Right cardiac atrium (tissue), 5 donors: ENCODE measurements at regions not wholly inside any gene's neighbourhood (a gene's known extent, or its start where the extent isn't known, plus 50 kb on each side); places are given as distances from the start of the nearest gene placed in this dataset.

Experiments used
- ATAC-seq, 2 donors: fragments of 200-7000 bp; cut with Tn5 transposase; one replicate each; pipeline versions ENCODE4 v1.8.0 to v1.9.1; 2020; ENCODE audit warnings: moderate library complexity in 2 of 2, mild to moderate bottlenecking in 1 of 2
- DNase-seq, 3 donors: peaks; one replicate each; pipeline ENCODE4 v3.0.0-alpha.2; 2020
- H3K27ac ChIP-seq: one replicate; pipeline ENCODE4 v1.5.1; 2013; ENCODE audit warnings: mild to moderate bottlenecking, low read length, control low read depth, moderate library complexity
- H3K27me3 ChIP-seq: one replicate; pipeline ENCODE4 v1.6.1; 2013; ENCODE audit not compliant: control insufficient read depth, insufficient read depth
- H3K4me1 ChIP-seq: one replicate; pipeline ENCODE4 v1.6.1; 2013; ENCODE audit warnings: low read length; ENCODE audit not compliant: control insufficient read depth, insufficient read depth
- H3K4me3 ChIP-seq: one replicate; pipeline ENCODE4 v1.5.1; 2013; ENCODE audit warnings: low read length, control low read depth
- H3K9me3 ChIP-seq: one replicate; pipeline ENCODE4 v1.6.1; 2013; ENCODE audit warnings: low read length; ENCODE audit not compliant: control insufficient read depth
- WGBS: extraction: QIAGEN DNeasy Blood & Tissue Kit; methylation state at CpG from one replicate; pipeline ENCODE4 v1.1.7; 2013; 5-methylcytosine and 5-hydroxymethylcytosine counted together
- intact Hi-C, 4 donors: fragments of 100-400 bp; cut with DNase I; formaldehyde crosslinking; loops; one replicate each; pipeline versions ENCODE4 v1.11.0 to v1.14.0; 2022 to 2023
- donor health status: healthy with polysubstance abuse.
- donor health status: DM: no; HTN: yes; CAD: no.
- donor health status: DM: no; HTN: no; CAD: no.
- donor health status: DM: no; HTN: yes; CAD: no; lungs with severe emphysema.
- donor health status: DM: yes; HTN: yes; CAD: no.

GRCh38 chr12:28967426-28967825 is 181.7 kb upstream of the FAR2 start:
- 92% methylated on average over 8 of the region's 8 CpGs for WGBS
- no peak for ATAC-seq
- H3K27ac ChIP-seq = no peak overlapping the region

DNA sequence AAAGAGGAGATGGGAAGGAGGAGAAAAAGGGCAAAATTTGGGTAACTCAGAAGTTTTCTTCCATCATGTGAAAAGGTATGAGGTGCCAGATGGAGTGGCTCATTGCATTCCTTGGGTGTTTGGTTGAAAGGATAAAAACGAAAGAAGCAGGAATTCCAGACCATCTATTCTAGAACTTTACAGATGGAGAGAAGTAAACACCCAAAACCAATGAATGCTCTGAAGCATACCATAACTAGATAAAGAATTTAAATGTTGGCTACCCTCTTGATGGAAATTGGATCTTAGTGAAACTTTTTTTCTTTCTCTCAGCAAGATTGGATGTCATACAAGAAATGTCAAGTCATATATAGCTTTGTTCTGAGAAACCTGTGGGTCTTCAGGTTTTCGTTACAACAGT is 175.6 kb upstream of the FAR2 start:
- WGBS = 93% methylated on average over 2 of the region's 2 CpGs
- ATAC-seq (no peak), DNase-seq (no peak)
- no peak overlapping the region for H3K4me3 ChIP-seq
- H3K27me3 ChIP-seq = no peaks in the 10 kb centered on the region
- H3K27ac ChIP-seq = no peak overlapping the region
- intact Hi-C loops = no loop called here
- H3K9me3 ChIP-seq = no peaks in the 10 kb centered on the region
- no peaks in the 10 kb centered on the region for H3K4me1 ChIP-seq

More at GRCh38 chr12:28967426-28967825, 181.7 kb upstream of the FAR2 start:
- Histone ChIP-seq H3K9me3 (no peaks in the 10 kb centered on the region), H3K4me1 (peaks cover 4% of the 10 kb centered on the region), H3K4me3 (no peak overlapping the region), H3K27me3 (no peaks in the 10 kb centered on the region)
- intact Hi-C loops = no loop called here
- DNase-seq = no peak

DNA sequence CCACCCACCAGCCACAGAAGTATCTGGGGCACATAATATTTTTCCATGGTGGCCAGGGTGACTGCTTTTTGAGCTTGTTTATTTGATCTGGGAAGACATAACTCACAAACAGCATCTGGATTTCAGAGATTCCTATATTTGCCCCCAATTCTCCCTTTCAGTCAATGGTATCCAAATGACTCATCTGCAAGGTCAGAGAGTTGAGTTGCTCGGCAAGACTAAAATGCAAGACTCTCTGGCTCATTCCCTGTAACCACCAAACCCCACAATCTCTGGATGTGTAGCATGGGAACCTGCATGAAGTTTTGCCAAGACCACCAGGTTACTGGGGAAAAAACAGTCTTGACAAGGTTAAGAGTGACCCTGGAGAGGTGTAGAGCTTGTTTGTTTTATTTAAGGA is 174.9 kb upstream of the FAR2 start:
- Histone ChIP-seq H3K27ac (no peak overlapping the region), H3K4me3 (no peak overlapping the region), H3K27me3 (no peaks in the 10 kb centered on the region), H3K9me3 (no peaks in the 10 kb centered on the region), H3K4me1 (no peaks in the 10 kb centered on the region)
- intact Hi-C loops = no loop called here
- WGBS = 62% methylated on average over 1 of the region's 1 CpG
- DNase-seq (no peak), ATAC-seq (no peak)

- Histone ChIP-seq H3K27me3 (no peaks in the 10 kb centered on the region), H3K9me3 (no peaks in the 10 kb centered on the region), H3K27ac (no peak overlapping the region), H3K4me3 (no peak overlapping the region), H3K4me1 (no peaks in the 10 kb centered on the region)
- 95% methylated on average over 1 of the region's 1 CpG for WGBS
- no peak for ATAC-seq
- intact Hi-C loops = no loop called here
- no peak for DNase-seq
Measured at GRCh38 chr12:28974883-28975282, 174.2 kb upstream of the FAR2 start.

DNA sequence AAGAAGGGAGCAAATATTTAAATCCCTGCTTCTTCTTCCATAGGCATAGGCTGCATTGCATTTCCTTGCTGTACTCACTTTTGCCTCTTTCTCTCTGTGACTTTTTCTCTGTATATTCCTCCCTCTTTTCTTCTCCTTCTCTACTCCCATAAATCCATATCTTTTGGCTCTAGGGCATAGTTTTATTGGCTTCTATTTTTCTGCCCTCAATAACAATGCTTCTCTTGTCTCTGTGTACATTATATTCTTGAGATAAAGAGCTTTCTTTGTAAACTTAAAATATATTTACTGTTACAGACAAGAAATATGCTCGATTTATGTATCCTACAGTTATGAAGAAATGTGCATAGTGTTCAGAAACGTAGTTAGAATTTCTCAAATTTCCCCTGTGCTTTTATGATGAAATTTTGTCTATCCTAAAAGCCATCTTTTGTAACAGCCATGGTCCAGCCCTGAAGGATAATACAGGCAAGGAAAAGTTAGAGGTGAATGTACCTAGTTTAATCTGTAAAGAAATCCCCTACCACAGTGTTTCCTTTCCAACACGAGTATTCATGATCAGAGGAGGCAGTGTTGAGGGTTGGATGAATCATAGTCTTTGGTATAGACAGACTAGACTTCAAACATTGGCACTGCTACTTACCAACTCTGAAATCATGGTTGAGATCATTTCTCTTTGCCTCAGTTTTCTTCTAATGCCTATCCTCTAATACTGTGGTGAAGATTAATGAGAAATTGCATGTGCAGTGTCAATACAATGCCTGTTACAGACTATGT is 173.3 kb upstream of the FAR2 start:
- Histone ChIP-seq H3K27me3 (no peaks in the 10 kb centered on the region), H3K4me3 (no peak overlapping the region), H3K9me3 (no peaks in the 10 kb centered on the region), H3K27ac (no peak overlapping the region), H3K4me1 (no peaks in the 10 kb centered on the region)
- no peak for DNase-seq
- WGBS = 56% methylated on average over 3 of the region's 3 CpGs
- intact Hi-C loops = no loop called here
- ATAC-seq = no peak

GRCh38 chr12:28980436-28980835 is 168.6 kb upstream of the FAR2 start:
- no peak overlapping the region for H3K27ac ChIP-seq
- WGBS = 87% methylated on average over 4 of the region's 4 CpGs
- H3K9me3 ChIP-seq = no peaks in the 10 kb centered on the region
- no peak for DNase-seq
- H3K27me3 ChIP-seq = no peaks in the 10 kb centered on the region
- H3K4me3 ChIP-seq = no peak overlapping the region
- no peaks in the 10 kb centered on the region for H3K4me1 ChIP-seq
- ATAC-seq = no peak
- intact Hi-C loops = no loop called here

GRCh38 chr12:28987538-28988324 is 161.3 kb upstream of the FAR2 start:
- Histone ChIP-seq H3K9me3 (no peaks in the 10 kb centered on the region), H3K27ac (no peak overlapping the region), H3K4me3 (no peak overlapping the region), H3K27me3 (no peaks in the 10 kb centered on the region), H3K4me1 (peaks cover 1% of the 10 kb centered on the region)
- ATAC-seq = peak in 1 of 2 donors; percentile 37
- intact Hi-C loops = no loop called here
- WGBS = 51% methylated on average over 5 of the region's 5 CpGs
- DNase-seq = no peak

DNA sequence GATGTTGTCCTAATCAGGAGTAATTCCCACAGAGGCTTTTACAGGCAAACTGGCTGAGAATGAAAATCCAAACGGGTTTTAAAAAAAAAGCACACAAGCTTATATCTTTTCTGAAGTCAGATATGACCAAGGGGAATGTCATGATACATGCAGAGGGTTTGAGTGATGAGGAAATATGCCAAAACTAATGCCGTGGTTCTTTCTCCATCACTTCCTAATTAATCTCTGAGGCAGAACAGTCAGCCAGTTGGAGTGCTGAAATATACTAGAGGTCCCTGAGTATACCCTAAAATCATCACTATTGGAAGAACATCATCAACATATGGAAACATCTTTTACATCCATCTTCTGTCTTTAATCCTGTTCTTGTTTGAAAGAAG is 160.8 kb upstream of the FAR2 start:
- Histone ChIP-seq H3K27me3 (no peaks in the 10 kb centered on the region), H3K9me3 (no peaks in the 10 kb centered on the region), H3K4me3 (no peak overlapping the region), H3K27ac (no peak overlapping the region), H3K4me1 (peaks cover 1% of the 10 kb centered on the region)
- 9% methylated on average over 2 of the region's 2 CpGs for WGBS
- intact Hi-C loops = no loop called here
- no peak for ATAC-seq
- DNase-seq = no peak

DNA sequence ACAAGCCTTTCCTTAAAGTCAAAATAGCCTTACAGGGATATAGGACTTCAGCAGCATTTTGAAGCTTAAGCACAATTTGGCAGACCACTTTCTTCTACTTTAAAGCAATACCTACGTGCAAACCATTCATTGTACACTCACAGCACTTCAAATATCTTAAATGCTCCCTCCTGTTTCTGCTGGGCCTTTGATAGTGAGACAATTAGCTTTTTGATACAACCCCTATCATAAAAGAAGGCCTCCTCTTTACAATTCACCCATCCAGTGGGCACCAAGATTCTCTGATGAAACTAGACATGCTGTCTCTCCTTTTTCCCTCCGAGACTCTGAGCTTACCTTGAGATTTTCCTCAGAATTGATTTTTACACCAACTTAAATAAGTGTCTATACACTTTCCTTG is 157.5 kb upstream of the FAR2 start:
- no peak for ATAC-seq
- Histone ChIP-seq H3K27ac (no peak overlapping the region), H3K4me3 (no peak overlapping the region), H3K4me1 (peaks cover 1% of the 10 kb centered on the region), H3K9me3 (no peaks in the 10 kb centered on the region), H3K27me3 (no peaks in the 10 kb centered on the region)
- intact Hi-C loops = no loop called here
- WGBS = 87% methylated on average over 2 of the region's 2 CpGs
- no peak for DNase-seq

DNA sequence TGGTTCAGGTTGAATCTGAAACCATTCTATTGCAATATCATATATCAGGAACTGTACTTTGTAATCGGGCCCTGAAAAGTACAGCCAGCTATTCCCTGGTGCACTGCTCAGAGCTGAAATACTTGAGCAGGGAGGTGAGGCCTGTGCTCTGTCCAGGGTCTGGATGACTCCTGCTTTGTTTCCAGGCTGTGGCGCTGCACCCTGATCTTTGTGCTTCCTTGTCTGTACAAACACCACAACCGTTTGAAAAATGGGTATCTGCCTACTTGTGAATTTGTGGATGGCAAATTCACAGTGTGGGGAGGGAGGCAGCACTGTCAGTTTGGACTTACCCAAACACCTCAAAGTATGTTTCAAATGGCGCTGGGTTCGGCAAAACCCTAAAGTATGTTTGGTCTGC is 155.4 kb upstream of the FAR2 start:
- H3K4me3 ChIP-seq = no peak overlapping the region
- H3K27me3 ChIP-seq = no peaks in the 10 kb centered on the region
- ATAC-seq (peak; percentile 26 to 47), DNase-seq (peak in 1 of 3 donors; percentile 33)
- intact Hi-C loops = no loop called here
- no peaks in the 10 kb centered on the region for H3K4me1 ChIP-seq
- no peaks in the 10 kb centered on the region for H3K9me3 ChIP-seq
- 61% methylated on average over 5 of the region's 5 CpGs for WGBS
- H3K27ac ChIP-seq = no peak overlapping the region

GRCh38 chr12:28994179-28994715 is 154.8 kb upstream of the FAR2 start:
- ATAC-seq (no peak), DNase-seq (no peak)
- WGBS = 41% methylated on average over 3 of the region's 3 CpGs
- intact Hi-C loops = no loop called here
- Histone ChIP-seq H3K9me3 (no peaks in the 10 kb centered on the region), H3K4me3 (no peak overlapping the region), H3K4me1 (no peaks in the 10 kb centered on the region), H3K27me3 (no peaks in the 10 kb centered on the region), H3K27ac (no peak overlapping the region)
